ENCODE measurements at regions not wholly inside any gene's neighbourhood (a gene's known extent, or its start where the extent isn't known, plus 50 kb on each side); places are given as distances from the start of the nearest gene placed in this dataset.
"Not testable (repeated sequence)": the region's sequence is repeated elsewhere in the genome, so short reads cannot be mapped to it uniquely, and the experiment has no call there.

GRCh38 chr14:66278418-66278817, 207.8 kb upstream of the CCDC196 start:
- not testable (repeated sequence) for TF ChIP-seq CTCF, POLR2A (IDR thresholded peaks at IDR 0.05)

All from Peyer's patch (tissue), 4 donors.